Muscle of leg (tissue), 3 donors: ENCODE measurements at regions not wholly inside any gene's neighbourhood (a gene's known extent, or its start where the extent isn't known, plus 50 kb on each side); places are given as distances from the start of the nearest gene placed in this dataset.

ENCODE experiments used
- DNase-seq: peaks from one replicate; pipeline ENCODE4 v3.0.0; 2013
- H3K27ac ChIP-seq: one replicate; pipeline ENCODE4 v1.5.1; 2013; ENCODE audit warnings: mild to moderate bottlenecking, low read length, control low read depth
- H3K27me3 ChIP-seq: one replicate; pipeline ENCODE4 v1.6.1; 2013; ENCODE audit warnings: low read length; ENCODE audit not compliant: control insufficient read depth, insufficient read depth
- H3K36me3 ChIP-seq: one replicate; pipeline ENCODE4 v1.6.1; 2013; ENCODE audit warnings: low read length; ENCODE audit not compliant: control insufficient read depth, insufficient read depth
- H3K4me1 ChIP-seq: one replicate; pipeline ENCODE4 v1.6.1; 2013; ENCODE audit warnings: low read length; ENCODE audit not compliant: control insufficient read depth, insufficient read depth
- H3K4me3 ChIP-seq: one replicate; pipeline ENCODE4 v1.5.1; 2013; ENCODE audit warnings: low read length, control low read depth
- H3K9me3 ChIP-seq: replicated peaks from 2 replicates; pipeline ENCODE4 v1.6.1; 2013; ENCODE audit warnings: low read depth, low read length; ENCODE audit not compliant: control insufficient read depth
- WGBS: methylation state at CpG from one replicate; pipeline ENCODE4 v1.1.5; 2013; ENCODE audit warnings: missing lambda C conversion rate; ENCODE audit not compliant: insufficient coverage; 5-methylcytosine and 5-hydroxymethylcytosine counted together

- Histone ChIP-seq H3K4me1 (peaks cover 7% of the 10 kb centered on the region), H3K36me3 (no peaks in the 10 kb centered on the region), H3K27me3 (peaks cover 52% of the 10 kb centered on the region), H3K4me3 (no peak overlapping the region), H3K9me3 (no peaks in the 10 kb centered on the region), H3K27ac (no peak overlapping the region)
- 24% methylated on average over 4 of the region's 11 CpGs for WGBS
- peak; percentile 70 for DNase-seq
Measured at GRCh38 chr5:141753971-141754713, 72.1 kb upstream of the ARAP3 start.

DNA sequence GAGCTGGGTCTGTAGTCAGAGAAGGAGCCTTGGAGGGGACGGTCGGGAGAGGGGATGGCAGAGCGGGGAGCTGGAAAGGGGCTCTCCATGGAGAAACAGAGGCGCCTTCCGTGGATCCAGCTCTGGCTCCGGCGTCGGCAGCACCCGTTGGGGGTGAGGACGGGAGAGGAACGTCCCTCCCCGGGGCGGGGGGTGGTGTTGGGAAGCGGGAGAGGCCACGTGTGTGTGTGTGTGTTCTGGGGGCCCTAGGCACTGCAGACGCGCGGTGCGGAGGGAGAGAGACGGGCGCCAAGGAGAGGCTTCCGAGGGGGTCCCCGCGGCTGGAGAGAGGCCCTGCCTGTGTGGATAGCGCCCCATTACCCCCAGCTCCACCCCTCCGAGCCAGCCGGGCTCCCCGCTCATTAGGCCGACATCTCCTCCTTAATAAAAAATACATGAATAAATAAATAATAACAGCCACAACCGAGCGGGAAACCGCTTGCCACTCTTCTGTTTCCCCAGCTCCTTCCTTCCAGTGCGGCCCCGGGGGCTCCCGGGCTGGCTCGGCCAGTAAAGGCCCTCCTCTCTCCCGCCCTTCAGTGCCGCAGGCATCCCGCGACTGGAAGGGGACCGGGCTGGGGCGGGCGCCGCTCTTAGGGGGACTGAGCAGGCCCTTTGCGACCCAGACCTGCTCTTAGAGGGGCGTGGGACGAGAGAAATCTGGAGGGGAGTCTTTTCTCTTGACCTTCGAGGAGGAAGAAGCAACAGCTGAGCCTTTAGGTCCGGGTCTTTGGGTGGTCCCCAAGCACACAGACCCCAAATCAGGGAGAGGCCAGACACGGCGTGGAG, 71.3 kb upstream of the ARAP3 start:
- Histone ChIP-seq H3K4me3 (no peak overlapping the region), H3K27me3 (peaks cover 47% of the 10 kb centered on the region), H3K9me3 (no peaks in the 10 kb centered on the region), H3K27ac (no peak overlapping the region), H3K4me1 (peaks cover 4% of the 10 kb centered on the region), H3K36me3 (no peaks in the 10 kb centered on the region)
- no peak for DNase-seq
- WGBS = 7% methylated on average over 25 of the region's 51 CpGs

DNA sequence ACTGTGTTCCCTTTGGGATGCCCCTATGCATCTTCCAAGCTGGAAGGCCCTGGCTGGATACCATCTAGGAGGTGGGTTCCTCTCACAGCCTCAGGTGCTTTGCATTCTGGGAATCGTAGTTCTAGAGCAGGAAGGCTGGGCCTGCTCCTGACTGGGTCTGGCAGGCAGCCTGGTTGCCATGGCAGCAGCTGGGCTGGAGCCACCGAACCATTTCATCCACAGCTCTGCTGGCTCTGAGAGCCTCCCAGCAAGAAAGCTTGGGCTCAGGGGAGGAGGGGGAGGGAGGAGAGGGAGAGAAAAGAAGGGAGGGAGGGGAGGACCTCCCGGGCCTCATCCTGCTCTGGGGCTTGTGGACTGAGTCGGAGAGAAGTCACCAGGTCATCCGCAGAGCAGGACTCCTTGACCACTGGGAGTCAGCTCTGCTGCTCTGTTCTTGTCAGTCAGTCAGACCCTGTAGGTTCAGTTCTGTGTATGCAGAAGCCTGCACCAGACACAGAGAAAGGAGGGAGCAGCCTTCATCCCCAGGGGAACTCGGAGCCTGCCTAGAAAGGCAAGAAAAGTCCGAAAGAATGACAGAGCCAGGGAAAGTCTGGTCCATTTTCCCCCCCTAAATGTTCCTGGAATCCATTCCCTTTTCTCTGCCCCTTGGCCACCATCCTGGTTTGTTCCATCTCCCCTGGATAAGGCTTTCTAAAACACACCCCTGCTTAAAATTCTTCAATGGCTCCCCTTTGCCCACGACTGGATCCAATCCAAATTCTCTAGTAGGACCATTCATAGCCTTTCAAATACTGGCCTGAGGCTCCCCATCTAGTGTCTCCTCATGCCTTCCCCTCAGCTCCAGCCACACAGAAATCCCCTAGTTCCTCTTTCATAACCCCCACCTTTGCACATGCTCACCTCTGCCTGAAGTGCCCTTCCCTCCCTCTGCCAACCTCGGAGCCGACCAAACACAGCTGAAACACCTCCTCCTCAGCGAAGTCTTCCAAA, 65.4 kb upstream of the ARAP3 start:
- no peak overlapping the region for H3K27ac ChIP-seq
- peak; percentile 85 for DNase-seq
- peaks cover 8% of the 10 kb centered on the region for H3K27me3 ChIP-seq
- 33% methylated on average over 7 of the region's 11 CpGs for WGBS
- no peaks in the 10 kb centered on the region for H3K36me3 ChIP-seq
- H3K9me3 ChIP-seq = no peaks in the 10 kb centered on the region
- H3K4me3 ChIP-seq = no peak overlapping the region
- peaks cover 2% of the 10 kb centered on the region for H3K4me1 ChIP-seq

- 90% methylated on average over 2 of the region's 2 CpGs for WGBS
- no peak overlapping the region for H3K4me3 ChIP-seq
- no peaks in the 10 kb centered on the region for H3K9me3 ChIP-seq
- no peak overlapping the region for H3K27ac ChIP-seq
- peaks cover 2% of the 10 kb centered on the region for H3K4me1 ChIP-seq
- DNase-seq = no peak
- no peaks in the 10 kb centered on the region for H3K36me3 ChIP-seq
- peaks cover 4% of the 10 kb centered on the region for H3K27me3 ChIP-seq
Measured at GRCh38 chr5:141746395-141746794, 64.4 kb upstream of the ARAP3 start.

DNA sequence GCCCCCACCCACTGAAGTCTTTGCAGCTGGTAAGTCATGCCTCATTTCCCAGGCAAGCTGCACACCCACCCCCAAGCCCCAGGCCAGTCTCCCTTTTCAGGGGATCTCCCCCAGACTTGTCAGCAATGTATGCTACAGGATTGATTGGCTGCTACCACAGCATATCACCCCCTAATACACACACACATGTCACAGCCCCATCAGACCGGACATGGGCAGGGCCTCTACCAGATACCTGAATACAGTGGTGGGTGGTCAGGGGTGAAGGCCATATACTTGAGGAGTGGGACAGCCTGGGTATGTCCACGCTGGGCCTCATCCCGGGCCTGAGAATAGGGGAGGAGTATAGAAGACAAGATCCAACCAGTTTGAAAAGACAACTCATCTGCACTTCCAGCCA, 63.4 kb upstream of the ARAP3 start:
- WGBS = no CpG with 5 or more reads among the region's 3 CpGs
- no peak overlapping the region for H3K4me3 ChIP-seq

GRCh38 chr5:141743866-141744272, 61.8 kb upstream of the ARAP3 start:
- H3K4me3 ChIP-seq = no peak overlapping the region
- H3K27ac ChIP-seq = no peak overlapping the region
- 0% methylated on average over 1 of the region's 4 CpGs for WGBS
- peaks cover 2% of the 10 kb centered on the region for H3K4me1 ChIP-seq
- H3K27me3 ChIP-seq = peaks cover 2% of the 10 kb centered on the region
- H3K9me3 ChIP-seq = no peaks in the 10 kb centered on the region
- DNase-seq = no peak
- H3K36me3 ChIP-seq = no peaks in the 10 kb centered on the region

More for the DNA sequence above, 63.4 kb upstream of the ARAP3 start:
- no peak for DNase-seq
- H3K4me1 ChIP-seq = peaks cover 2% of the 10 kb centered on the region
- H3K27ac ChIP-seq = no peak overlapping the region
- peaks cover 2% of the 10 kb centered on the region for H3K27me3 ChIP-seq
- no peaks in the 10 kb centered on the region for H3K9me3 ChIP-seq
- H3K36me3 ChIP-seq = no peaks in the 10 kb centered on the region

GRCh38 chr5:141742866-141743851, 61.1 kb upstream of the ARAP3 start:
- peak; percentile 43 for DNase-seq
- peaks cover 2% of the 10 kb centered on the region for H3K4me1 ChIP-seq
- H3K9me3 ChIP-seq = no peaks in the 10 kb centered on the region
- no peak overlapping the region for H3K4me3 ChIP-seq
- WGBS = 17% methylated on average over 14 of the region's 18 CpGs
- no peak overlapping the region for H3K27ac ChIP-seq
- peaks cover 2% of the 10 kb centered on the region for H3K27me3 ChIP-seq
- H3K36me3 ChIP-seq = no peaks in the 10 kb centered on the region

GRCh38 chr5:141742144-141742543, 60.1 kb upstream of the ARAP3 start:
- Histone ChIP-seq H3K9me3 (no peaks in the 10 kb centered on the region), H3K4me1 (no peaks in the 10 kb centered on the region), H3K36me3 (no peaks in the 10 kb centered on the region), H3K27ac (no peak overlapping the region), H3K27me3 (no peaks in the 10 kb centered on the region), H3K4me3 (no peak overlapping the region)
- no CpG with 5 or more reads among the region's 1 CpG for WGBS
- DNase-seq = no peak

- Histone ChIP-seq H3K36me3 (no peaks in the 10 kb centered on the region), H3K4me3 (no peak overlapping the region), H3K27me3 (no peaks in the 10 kb centered on the region), H3K4me1 (no peaks in the 10 kb centered on the region), H3K9me3 (no peaks in the 10 kb centered on the region), H3K27ac (no peak overlapping the region)
- 63% methylated on average over 6 of the region's 6 CpGs for WGBS
- DNase-seq = no peak
Measured at GRCh38 chr5:141740885-141741284, 58.9 kb upstream of the ARAP3 start.
